ENCODE measurements at regions not wholly inside any gene's neighbourhood (a gene's known extent, or its start where the extent isn't known, plus 50 kb on each side); places are given as distances from the start of the nearest gene placed in this dataset.

GRCh38 chr6:56715741-56716140, 73.1 kb upstream of the DST start:
- peak overlapping the region; percentile 88 for H3K27ac Mint-ChIP-seq (ENCODE audit: unreplicated experiment)
- Histone ChIP-seq H3K4me3 (ENCODE audit: insufficient read depth, low read depth, low read length) (no peak overlapping the region), H3K79me2 (ENCODE audit: insufficient read depth, low read length) (peaks cover 75% of the 10 kb centered on the region), H3K9me3 (ENCODE audit: insufficient read depth, low read depth, low read length) (no peaks in the 10 kb centered on the region), H3K27ac (ENCODE audit: low read depth, low read length) (peak overlapping the region; percentile 92), H2AFZ (ENCODE audit: low read depth, low read length) (no peak overlapping the region), H3K4me1 (ENCODE audit: insufficient read depth, low read length) (peaks cover 46% of the 10 kb centered on the region), H4K20me1 (ENCODE audit: insufficient read depth, low read length) (no peaks in the 10 kb centered on the region), H3K27me3 (ENCODE audit: insufficient read depth, low read length) (no peaks in the 10 kb centered on the region), H3K4me2 (ENCODE audit: low read length) (peak overlapping the region; percentile 63), H3K9ac (ENCODE audit: low read length) (peak overlapping the region; percentile 35), H3K36me3 (ENCODE audit: insufficient read depth, low read length) (no peaks in the 10 kb centered on the region)
- no peaks in the 10 kb centered on the region for H3K27me3 Mint-ChIP-seq (ENCODE audit: low read depth, unreplicated experiment)
- peak overlapping the region; percentile 37 for H3K4me3 Mint-ChIP-seq (ENCODE audit: unreplicated experiment)
- FAIRE-seq (no peak), DNase-seq (ENCODE audit: low read depth) (no peak)
- H3K9me3 Mint-ChIP-seq (ENCODE audit: unreplicated experiment), result no peaks in the 10 kb centered on the region
- H3K4me1 Mint-ChIP-seq (ENCODE audit: low read depth, unreplicated experiment), result peaks cover 51% of the 10 kb centered on the region
- TF ChIP-seq, protein P1, sequence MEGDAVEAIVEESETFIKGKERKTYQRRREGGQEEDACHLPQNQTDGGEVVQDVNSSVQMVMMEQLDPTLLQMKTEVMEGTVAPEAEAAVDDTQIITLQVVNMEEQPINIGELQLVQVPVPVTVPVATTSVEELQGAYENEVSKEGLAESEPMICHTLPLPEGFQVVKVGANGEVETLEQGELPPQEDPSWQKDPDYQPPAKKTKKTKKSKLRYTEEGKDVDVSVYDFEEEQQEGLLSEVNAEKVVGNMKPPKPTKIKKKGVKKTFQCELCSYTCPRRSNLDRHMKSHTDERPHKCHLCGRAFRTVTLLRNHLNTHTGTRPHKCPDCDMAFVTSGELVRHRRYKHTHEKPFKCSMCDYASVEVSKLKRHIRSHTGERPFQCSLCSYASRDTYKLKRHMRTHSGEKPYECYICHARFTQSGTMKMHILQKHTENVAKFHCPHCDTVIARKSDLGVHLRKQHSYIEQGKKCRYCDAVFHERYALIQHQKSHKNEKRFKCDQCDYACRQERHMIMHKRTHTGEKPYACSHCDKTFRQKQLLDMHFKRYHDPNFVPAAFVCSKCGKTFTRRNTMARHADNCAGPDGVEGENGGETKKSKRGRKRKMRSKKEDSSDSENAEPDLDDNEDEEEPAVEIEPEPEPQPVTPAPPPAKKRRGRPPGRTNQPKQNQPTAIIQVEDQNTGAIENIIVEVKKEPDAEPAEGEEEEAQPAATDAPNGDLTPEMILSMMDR (IDR thresholded peaks at IDR 0.05; ENCODE audit: insufficient read depth, low read depth, low read length), result no peak
- no peak for TF ChIP-seq EZH2 (IDR thresholded peaks at IDR 0.05; ENCODE audit: insufficient read depth, low read length)
- peaks cover 15% of the 10 kb centered on the region for H3K36me3 Mint-ChIP-seq (ENCODE audit: low read depth, unreplicated experiment)

GRCh38 chr6:56714982-56715456, 72.3 kb upstream of the DST start:
- DNase-seq (ENCODE audit: low read depth) (peak; percentile 88), FAIRE-seq (peak; percentile 98)
- peak overlapping the region; percentile 92 for H3K27ac ChIP-seq (ENCODE audit: low read depth, low read length)
- Mint-ChIP-seq H3K27me3 (ENCODE audit: low read depth, unreplicated experiment) (no peaks in the 10 kb centered on the region), H3K9me3 (ENCODE audit: unreplicated experiment) (no peaks in the 10 kb centered on the region), H3K4me3 (ENCODE audit: unreplicated experiment) (peak overlapping the region; percentile 43), H3K4me1 (ENCODE audit: low read depth, unreplicated experiment) (peaks cover 52% of the 10 kb centered on the region), H3K36me3 (ENCODE audit: low read depth, unreplicated experiment) (peaks cover 15% of the 10 kb centered on the region), H3K27ac (ENCODE audit: unreplicated experiment) (peak overlapping the region; percentile 88)
- H3K4me2 ChIP-seq (ENCODE audit: low read length), result peak overlapping the region; percentile 63
- H3K27me3 ChIP-seq (ENCODE audit: insufficient read depth, low read length), result no peaks in the 10 kb centered on the region
- peaks cover 46% of the 10 kb centered on the region for H3K4me1 ChIP-seq (ENCODE audit: insufficient read depth, low read length)
- no peak overlapping the region for H3K4me3 ChIP-seq (ENCODE audit: insufficient read depth, low read depth, low read length)
- TF ChIP-seq EZH2 (IDR thresholded peaks at IDR 0.05; ENCODE audit: insufficient read depth, low read length), result no peak
- TF ChIP-seq, protein P1 (IDR thresholded peaks at IDR 0.05; ENCODE audit: insufficient read depth, low read depth, low read length), result no peak
- H4K20me1 ChIP-seq (ENCODE audit: insufficient read depth, low read length), result no peaks in the 10 kb centered on the region
- H3K79me2 ChIP-seq (ENCODE audit: insufficient read depth, low read length), result peaks cover 82% of the 10 kb centered on the region
- no peak overlapping the region for H2AFZ ChIP-seq (ENCODE audit: low read depth, low read length)
- H3K36me3 ChIP-seq (ENCODE audit: insufficient read depth, low read length), result no peaks in the 10 kb centered on the region
- peak overlapping the region; percentile 35 for H3K9ac ChIP-seq (ENCODE audit: low read length)
- H3K9me3 ChIP-seq (ENCODE audit: insufficient read depth, low read depth, low read length), result no peaks in the 10 kb centered on the region

- H3K27ac Mint-ChIP-seq (ENCODE audit: unreplicated experiment), result peak overlapping the region; percentile 21
- peak overlapping the region; percentile 56 for H3K4me2 ChIP-seq (ENCODE audit: low read length)
Measured at GRCh38 chr6:56714273-56714672, 71.6 kb upstream of the DST start.

More at GRCh38 chr6:56714273-56714672, 71.6 kb upstream of the DST start:
- Histone ChIP-seq H3K9ac (ENCODE audit: low read length) (peak overlapping the region; percentile 66), H3K9me3 (ENCODE audit: insufficient read depth, low read depth, low read length) (no peaks in the 10 kb centered on the region), H3K36me3 (ENCODE audit: insufficient read depth, low read length) (no peaks in the 10 kb centered on the region), H3K79me2 (ENCODE audit: insufficient read depth, low read length) (peaks cover 82% of the 10 kb centered on the region), H3K27me3 (ENCODE audit: insufficient read depth, low read length) (no peaks in the 10 kb centered on the region), H3K27ac (ENCODE audit: low read depth, low read length) (peak overlapping the region; percentile 92), H4K20me1 (ENCODE audit: insufficient read depth, low read length) (no peaks in the 10 kb centered on the region), H2AFZ (ENCODE audit: low read depth, low read length) (no peak overlapping the region), H3K4me3 (ENCODE audit: insufficient read depth, low read depth, low read length) (peak overlapping the region; percentile 4), H3K4me1 (ENCODE audit: insufficient read depth, low read length) (peaks cover 49% of the 10 kb centered on the region)
- DNase-seq (ENCODE audit: low read depth) (no peak), FAIRE-seq (no peak)
- no peak for TF ChIP-seq EZH2 (IDR thresholded peaks at IDR 0.05; ENCODE audit: insufficient read depth, low read length)
- TF ChIP-seq, protein P1 (IDR thresholded peaks at IDR 0.05; ENCODE audit: insufficient read depth, low read depth, low read length), result no peak
- H3K4me3 Mint-ChIP-seq (ENCODE audit: unreplicated experiment), result no peak overlapping the region
- H3K9me3 Mint-ChIP-seq (ENCODE audit: unreplicated experiment), result no peaks in the 10 kb centered on the region
- H3K4me1 Mint-ChIP-seq (ENCODE audit: low read depth, unreplicated experiment), result peaks cover 53% of the 10 kb centered on the region
- H3K36me3 Mint-ChIP-seq (ENCODE audit: low read depth, unreplicated experiment), result peaks cover 11% of the 10 kb centered on the region
- H3K27me3 Mint-ChIP-seq (ENCODE audit: low read depth, unreplicated experiment), result no peaks in the 10 kb centered on the region

All from astrocyte (in vitro differentiated cells and primary cell).